NCI-H2227 treated with DMSO at 0.1 percent for 48 hours (cell line): ENCODE measurements at regions not wholly inside any gene's neighbourhood (a gene's known extent, or its start where the extent isn't known, plus 50 kb on each side); places are given as distances from the start of the nearest gene placed in this dataset.

Experiments
- DNase-seq: peaks from one replicate; lab custom pipeline; 2025; lab: John Stamatoyannopoulos, UW

GRCh38 chr3:46146548-46146947 lies 61.6 kb downstream of the CCR1 start:
- DNase-seq, result no peak

- no peak for DNase-seq
These were observed 62.1 kb downstream of the CCR1 start for GRCh38 chr3:46146021-46146420.

GRCh38 chr3:46145147-46145546 lies 63.0 kb downstream of the CCR1 start:
- no peak for DNase-seq

GRCh38 chr3:46143951-46144473 lies 64.1 kb downstream of the CCR1 start:
- no peak for DNase-seq

- no peak for DNase-seq
These were observed 66.3 kb downstream of the CCR1 start for GRCh38 chr3:46141813-46142212.

- DNase-seq, result no peak
These were observed 69.5 kb downstream of the CCR1 start for GRCh38 chr3:46138581-46138980.

- DNase-seq, result no peak
These were observed 72.6 kb downstream of the CCR1 start for GRCh38 chr3:46135475-46135874.

GRCh38 chr3:46133285-46133684 lies 74.8 kb downstream of the CCR1 start:
- no peak for DNase-seq

GRCh38 chr3:46132565-46132964 lies 75.5 kb downstream of the CCR1 start:
- no peak for DNase-seq

GRCh38 chr3:46131884-46132450 lies 76.1 kb downstream of the CCR1 start:
- DNase-seq, result no peak

- no peak for DNase-seq
These were observed 77.3 kb downstream of the CCR1 start for GRCh38 chr3:46130631-46131310.

- DNase-seq, result no peak
These were observed 78.4 kb downstream of the CCR1 start for GRCh38 chr3:46129588-46130272.

GRCh38 chr3:46127503-46127902 lies 80.6 kb downstream of the CCR1 start:
- no peak for DNase-seq

GRCh38 chr3:46124216-46125177 lies 83.6 kb downstream of the CCR1 start:
- no peak for DNase-seq

- no peak for DNase-seq
These were observed 84.5 kb downstream of the CCR1 start for GRCh38 chr3:46123646-46124045.

GRCh38 chr3:46122091-46122490 lies 86.0 kb downstream of the CCR1 start:
- no peak for DNase-seq

- no peak for DNase-seq
These were observed 87.1 kb downstream of the CCR1 start for GRCh38 chr3:46120983-46121382.

GRCh38 chr3:46119709-46120498 lies 88.2 kb downstream of the CCR1 start:
- no peak for DNase-seq

GRCh38 chr3:46119253-46119652 lies 88.9 kb downstream of the CCR1 start:
- DNase-seq, result no peak

GRCh38 chr3:46116996-46117395 lies 89.7 kb upstream of the XCR1 start:
- DNase-seq, result no peak

GRCh38 chr3:46114323-46114988 lies 87.2 kb upstream of the XCR1 start:
- DNase-seq, result no peak
